NCI-H524 (cell line): ENCODE measurements at regions not wholly inside any gene's neighbourhood (a gene's known extent, or its start where the extent isn't known, plus 50 kb on each side); places are given as distances from the start of the nearest gene placed in this dataset.
"Not testable (repeated sequence)": the region's sequence is repeated elsewhere in the genome, so short reads cannot be mapped to it uniquely, and the experiment has no call there.

Experiments
- DNase-seq, 2 experiments: peaks; one replicate each; lab custom pipeline; 2025; lab: John Stamatoyannopoulos, UW

DNA sequence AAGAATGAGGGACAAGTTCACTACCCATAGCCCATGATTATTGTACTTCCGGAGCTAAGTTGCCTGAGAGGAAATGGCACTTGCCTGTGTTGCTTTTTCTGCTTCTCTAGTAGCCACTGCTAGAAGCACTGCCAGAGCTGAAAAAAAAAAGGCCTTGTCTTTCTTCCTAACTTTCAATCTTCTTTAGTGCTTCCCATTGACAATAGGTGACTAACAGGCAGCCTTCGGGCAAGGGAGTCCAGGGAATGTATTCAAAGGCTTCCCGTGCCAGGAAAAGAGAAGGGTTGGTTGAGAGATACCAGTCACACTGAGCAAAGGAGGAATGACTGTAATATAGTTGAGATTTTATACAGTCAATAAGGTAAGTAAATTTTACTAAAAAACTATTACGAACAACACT is 242.0 kb downstream of the CALCRL start:
- no peak for DNase-seq

DNA sequence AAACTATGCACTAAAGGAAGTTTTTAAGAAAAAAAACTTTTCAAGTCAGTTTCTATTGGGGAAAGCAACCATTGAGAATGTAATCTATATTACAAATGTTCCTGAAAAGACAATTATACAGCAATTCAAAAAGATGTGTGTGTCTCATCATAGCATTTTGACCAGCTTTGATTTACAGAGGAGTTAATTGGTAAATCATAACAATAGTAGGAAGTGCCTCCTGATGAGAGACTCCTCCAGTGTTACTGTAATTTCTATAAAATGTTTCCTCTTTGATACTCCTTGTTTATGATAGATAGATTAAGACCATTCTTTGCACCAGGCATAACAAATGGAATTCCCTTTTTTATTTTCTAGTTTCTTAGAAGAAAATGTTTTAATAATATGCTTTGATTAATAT is 249.9 kb downstream of the CALCRL start:
- no peak for DNase-seq

DNA sequence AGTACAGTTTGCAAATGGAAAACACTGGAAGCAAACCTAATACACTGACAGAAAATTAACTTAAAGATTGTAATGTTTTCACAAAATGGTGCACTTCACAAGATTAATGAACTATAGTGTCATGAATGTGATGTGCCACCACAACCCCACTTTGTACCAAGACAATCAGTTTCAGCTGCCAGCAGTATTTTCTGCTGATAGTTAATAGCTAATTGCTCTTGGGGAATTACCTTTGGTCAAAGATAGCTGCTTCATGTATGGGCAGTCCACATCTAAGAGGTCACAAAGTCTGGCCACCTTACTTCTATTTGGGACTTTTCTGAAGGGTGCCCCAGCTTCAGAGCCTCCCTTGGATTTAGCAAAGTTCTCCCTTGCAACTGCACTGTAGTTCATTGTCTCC is 254.0 kb downstream of the CALCRL start:
- no peak for DNase-seq

DNA sequence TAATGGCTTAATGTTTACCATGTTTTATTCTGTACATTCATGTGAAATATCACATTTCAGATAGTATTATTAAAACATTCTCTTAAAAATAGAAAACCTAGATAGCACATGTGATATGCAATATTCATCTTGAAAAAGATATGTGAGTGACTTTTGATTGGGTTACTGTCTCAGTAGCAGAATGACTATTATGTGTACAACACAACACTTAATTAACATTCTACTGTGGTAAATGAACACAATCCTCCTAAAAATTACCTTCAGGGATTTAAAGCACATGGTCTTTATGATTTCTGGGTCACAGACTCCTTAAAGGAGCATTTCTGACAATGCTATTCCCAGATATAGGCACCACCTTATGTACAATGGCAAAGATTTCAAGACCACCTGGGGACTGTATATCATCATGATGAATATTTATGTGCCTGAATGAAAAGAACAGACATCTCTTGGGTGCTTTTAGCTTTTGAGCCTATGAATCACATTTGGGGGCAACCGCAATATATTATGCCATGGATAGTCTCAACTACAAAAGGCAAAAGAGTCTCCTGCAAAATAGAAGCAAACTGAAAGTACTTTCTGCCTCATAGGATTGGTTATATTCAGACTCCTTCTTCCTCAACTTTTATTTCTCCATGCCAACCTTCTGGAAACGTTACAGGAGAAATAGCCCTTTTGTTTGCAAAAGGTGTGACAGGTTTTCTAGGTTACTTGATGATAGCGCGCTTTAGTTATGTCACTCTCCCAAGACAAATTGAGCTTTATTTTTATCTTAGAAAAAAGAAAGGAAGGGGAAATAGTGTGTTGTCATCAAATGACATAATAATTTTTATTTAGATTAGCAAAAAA is 259.0 kb downstream of the CALCRL start:
- no peak for DNase-seq

DNA sequence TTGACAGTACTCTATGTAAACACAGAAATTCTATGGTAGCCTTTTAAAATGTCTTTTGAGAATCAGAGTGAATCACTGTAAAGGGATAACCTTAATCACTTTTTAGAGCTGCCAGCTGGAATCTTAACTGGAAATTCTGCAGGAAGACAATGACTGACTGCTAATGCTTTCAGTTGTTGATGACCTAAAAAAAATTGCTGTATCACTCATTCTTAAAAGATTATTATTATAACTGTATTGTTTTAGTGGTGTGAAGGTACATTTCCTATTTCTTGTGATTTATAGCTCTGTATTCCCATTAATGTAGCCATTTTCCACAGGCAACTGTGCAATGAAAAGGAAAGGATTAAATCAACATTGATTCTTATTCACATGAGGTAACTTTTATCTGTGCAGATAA is 260.5 kb downstream of the CALCRL start:
- peak in 1 of 2 experiments; percentile 4 for DNase-seq

DNA sequence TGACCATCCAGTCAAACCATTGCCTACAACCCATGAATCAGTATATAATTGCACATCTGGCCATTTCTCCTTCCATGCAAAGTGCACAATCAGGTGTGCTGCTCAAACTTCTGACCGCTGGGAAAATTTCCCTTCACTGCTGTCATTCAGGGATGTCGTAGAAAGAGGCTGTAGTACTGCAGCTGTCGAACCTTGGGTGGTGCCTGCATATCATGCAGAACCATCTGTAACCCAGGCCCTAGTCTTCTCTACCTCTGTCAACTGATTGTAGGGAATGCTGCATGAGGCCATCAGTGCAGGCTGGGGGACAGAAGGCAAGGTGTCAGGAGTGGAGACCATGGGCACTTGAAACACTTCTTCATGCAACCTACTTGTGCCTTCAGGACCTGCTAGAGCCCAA is 267.5 kb downstream of the CALCRL start:
- no peak for DNase-seq

DNA sequence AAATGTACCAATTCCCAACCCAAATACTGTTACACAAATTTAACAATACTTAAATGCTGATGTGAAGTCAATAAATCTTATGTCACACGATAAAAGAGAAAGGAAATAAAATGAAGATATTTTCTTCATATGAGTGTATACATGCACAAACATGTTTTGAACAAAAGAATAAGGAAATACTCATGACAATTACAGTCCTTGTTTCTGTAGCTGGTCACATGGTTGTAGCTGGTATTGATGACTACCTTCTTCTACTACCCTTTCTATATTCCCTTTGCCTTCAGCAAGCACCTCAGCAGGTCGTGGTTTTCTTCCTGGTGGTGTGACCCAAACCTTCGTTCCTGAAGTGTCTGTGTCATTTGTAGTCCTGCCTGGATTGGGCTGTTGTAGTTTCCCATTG is 269.2 kb downstream of the CALCRL start:
- DNase-seq: not testable (repeated sequence)

DNA sequence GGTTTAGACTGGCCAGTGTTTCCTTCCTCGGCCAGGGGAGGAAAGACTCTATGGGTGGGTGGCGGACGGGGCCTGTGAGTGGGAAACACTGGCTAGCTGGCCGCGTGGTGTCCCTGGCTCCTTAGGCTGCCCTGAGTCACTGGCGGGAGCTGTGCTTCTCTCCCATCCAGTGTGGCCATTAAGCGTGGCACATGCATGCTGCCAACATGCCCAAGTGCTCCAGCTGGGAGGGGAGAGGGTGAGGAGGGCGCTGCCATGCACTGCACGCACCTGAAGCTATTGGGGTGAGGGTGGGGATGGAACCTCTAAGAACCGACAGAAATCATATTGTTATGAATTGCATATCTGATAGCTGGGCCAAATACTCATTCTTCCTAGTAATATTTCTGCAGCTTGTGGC is 270.8 kb downstream of the CALCRL start:
- DNase-seq: no peak

DNA sequence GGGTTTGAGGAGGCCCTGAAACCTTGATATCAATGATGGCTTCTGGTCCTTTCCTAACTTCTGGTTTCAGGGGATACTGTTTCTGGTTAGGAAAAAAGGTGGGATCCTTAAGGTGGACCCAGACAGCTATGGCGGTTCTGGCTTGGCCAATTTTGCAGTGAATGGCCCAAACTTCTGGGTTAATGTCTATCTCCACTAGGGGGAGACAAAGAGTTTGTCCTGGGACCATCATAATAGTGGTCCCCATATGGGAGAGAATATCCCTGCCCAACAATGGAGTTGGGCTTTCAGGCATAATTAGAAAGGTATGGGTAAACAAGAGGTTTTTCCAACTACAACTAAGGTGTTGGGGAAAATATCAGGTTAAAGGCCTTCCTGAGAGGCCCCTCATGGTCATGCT is 273.5 kb downstream of the CALCRL start:
- DNase-seq: peak in 1 of 2 experiments; percentile 12

DNA sequence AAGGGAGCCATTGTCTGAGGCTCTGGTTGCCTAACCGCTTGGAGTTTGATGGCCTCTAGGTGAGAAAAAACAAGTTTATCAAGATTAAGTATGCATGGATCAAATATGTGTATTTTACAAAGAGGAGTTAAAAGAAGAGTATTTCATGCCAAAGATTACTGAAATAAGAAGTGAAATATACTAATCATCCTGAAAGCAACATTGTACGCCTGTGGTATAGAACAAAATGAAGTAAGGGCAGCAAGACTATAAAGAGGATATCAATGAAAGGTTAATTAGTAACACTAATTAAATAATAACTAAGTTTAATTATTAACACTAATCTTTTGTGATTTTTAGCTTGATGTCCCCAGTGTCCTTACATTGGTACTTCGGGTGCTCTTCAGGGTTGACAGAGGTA is 276.7 kb downstream of the CALCRL start:
- DNase-seq: no peak

DNA sequence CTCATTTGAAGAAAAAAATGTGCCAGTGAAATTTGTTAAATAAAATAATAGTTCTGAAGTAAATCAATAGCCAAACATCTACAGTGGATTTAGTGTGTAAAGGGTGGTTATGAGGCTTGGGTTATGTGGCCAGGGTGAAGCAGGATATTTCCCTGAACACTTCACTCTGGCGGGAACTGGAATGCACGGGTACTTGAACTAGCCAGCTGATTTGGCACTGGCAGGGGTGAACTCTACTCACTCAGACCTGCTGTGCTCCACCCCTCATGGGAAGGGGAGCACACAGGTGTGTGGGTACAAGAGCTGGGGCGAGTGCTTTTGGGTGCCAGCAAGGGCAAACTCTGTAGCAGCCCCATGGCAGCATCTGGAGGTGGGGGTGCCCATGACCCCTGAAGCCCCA is 278.2 kb downstream of the CALCRL start:
- DNase-seq: no peak

DNA sequence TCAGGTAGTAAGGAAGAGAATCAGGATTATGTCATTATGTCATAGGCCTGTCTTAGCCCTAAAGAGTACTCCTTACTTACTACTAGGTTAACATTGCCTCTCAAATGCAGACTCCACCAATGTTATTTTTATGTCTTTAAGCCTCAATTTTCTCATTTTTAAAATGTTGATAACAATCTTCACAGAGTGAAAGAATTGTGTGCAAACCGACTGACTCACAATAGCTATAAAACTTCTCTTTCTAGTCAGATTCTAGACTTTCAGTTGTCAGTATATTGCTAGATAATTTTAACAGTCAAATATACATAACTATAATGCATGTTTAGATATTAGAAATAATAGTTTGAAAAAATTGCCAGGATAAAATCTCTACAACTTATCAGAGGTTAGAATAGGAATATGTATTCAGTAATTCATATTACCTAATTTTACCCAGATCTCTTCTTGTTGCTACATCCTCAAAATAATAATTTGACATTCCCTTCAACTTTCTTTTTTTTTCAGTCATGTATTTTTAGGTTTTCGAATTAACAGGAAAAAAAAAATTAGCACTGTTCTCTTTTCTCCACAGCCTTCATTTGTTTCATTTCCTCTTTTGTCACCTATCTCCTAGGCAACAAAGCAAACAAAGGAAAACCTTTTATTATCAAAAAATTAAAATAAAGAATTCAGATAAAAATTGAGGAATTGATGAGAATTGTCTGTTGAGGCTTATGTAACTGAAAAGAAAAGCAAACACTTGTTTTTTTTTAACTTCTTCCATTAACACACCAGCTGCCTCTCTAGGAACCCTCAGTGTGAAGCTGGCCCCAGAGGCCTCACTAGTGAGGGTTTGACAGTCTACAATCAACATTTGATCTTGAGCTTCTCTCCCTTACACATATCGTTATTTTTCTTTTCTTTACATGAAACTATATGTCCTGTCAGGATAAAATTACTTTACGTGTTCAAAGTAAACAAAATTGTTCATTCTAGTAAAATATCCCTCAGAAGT is 279.0 kb downstream of the CALCRL start:
- DNase-seq: no peak

DNA sequence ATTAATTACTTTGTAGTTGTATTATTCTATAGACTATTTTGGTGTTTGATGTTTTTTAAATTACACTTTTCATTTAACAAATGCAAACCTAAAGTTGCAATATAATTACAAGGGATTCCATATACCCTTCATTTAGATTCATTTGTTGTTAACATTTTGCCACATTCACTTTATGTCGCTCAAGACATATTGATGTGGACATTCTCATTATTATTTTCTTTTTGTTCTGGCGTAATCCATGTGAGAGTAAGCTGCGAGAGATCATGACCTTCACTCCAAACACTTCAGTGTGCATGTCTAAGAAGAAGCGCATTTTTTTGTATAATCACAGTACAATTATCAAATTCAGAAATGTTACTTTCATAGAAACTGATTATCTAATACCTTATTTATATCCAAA is 280.6 kb downstream of the CALCRL start:
- DNase-seq: no peak

DNA sequence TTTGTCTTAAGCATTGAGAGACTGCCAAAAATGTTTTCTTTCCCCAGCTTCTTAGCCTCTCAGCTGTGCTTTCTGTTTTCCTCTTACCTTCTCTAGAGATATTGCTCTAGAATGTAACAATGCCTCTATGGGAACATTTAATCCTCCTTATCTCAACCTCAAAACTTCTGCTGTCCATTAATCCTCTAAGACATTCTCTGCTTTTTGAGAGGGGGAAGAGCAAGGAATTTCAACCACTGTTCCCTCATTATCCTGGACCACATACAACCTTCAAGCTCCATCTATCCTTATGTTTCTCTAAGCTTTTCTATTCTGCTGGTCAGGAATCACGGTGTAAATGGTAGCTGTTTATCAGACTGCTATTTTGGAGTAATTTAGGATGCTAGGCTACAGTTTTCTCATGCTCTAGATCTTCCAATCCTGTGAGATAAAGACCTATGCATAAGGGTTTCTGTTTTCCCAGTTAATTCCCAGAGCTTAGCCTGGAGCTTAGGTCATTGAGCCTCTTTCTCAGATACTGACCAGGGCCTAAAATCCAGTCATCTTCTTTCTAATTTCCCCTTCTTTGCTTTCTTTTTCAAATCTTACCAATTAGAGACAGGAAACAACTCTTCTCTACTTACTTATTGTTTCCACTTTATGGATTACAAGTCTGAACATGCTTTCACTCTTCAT is 282.0 kb downstream of the CALCRL start:
- DNase-seq: peak in 1 of 2 experiments; percentile 3

DNA sequence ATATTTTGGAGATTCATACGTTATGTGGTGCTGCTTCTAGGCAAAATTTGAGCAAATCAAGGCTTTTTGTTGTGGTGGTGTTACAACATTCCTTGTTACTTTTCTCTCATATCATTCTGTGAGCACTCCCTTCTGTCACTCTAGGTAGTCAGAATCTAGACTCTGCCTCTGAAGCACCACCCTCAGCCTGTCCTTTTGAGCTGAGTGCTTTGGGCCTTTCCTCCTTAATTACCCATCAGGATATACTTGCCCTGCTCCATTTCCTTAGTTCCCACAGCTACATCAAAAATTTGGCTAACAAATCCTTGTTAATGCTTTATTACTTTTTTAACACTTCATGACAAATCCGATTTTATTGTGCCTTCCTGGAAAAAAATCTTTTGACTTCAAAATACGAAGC is 289.6 kb downstream of the CALCRL start:
- DNase-seq: no peak

DNA sequence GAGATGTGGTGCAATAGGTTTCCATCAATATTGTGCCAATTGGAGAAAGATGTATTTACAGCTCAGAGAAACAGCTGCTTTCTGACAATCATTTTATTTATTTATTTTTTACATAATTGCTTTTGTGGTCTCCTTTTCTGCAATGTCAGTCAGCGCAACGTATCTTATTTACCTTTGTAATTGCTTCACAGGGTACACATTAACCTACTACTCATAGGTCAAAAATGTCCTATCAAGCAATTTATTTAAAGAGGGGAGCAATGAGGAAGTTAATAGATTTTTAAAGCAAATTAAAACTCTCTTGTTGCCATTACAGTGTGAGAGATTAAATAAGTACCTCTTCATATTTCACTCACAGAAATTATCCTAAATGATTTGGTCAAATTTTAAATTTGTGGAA is 291.0 kb downstream of the CALCRL start:
- DNase-seq: no peak

DNA sequence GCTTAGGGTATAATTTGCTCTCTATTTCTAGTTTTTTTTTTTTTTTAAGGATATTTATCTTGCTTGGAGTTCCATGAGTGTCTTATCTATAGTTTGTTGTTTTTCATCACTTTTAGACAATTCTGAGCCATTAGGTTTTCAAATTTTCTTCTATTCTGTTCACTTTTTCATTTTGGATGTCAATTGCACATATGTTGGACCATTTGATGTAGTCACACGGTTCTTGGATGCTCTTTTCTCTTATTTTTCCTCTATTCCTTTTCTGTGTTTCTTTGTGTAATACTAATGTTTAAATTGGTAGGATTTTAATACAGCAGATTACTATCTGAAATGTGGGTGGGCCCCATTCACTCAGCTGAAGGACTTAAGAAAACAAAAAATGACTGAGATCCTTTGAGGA is 292.6 kb downstream of the CALCRL start:
- no peak for DNase-seq

DNA sequence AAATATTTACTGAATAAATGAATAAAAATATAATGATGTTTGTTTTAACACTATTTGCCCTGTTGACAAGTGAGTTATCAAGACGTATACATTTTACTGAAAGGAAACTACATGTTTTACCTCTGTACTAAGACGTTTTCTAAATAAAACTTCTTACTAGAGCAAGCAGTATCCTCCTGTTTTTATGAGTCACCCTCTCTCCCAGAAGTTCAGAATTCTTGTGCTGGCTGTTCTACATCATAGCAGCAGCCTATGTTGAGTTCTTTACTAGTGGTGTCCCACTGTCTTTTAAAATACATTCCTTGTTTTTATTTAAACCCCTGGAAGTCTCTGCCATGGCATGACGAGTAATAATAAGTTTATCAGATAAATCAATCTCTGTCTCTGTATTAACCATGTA is 297.4 kb downstream of the CALCRL start:
- DNase-seq: no peak

DNA sequence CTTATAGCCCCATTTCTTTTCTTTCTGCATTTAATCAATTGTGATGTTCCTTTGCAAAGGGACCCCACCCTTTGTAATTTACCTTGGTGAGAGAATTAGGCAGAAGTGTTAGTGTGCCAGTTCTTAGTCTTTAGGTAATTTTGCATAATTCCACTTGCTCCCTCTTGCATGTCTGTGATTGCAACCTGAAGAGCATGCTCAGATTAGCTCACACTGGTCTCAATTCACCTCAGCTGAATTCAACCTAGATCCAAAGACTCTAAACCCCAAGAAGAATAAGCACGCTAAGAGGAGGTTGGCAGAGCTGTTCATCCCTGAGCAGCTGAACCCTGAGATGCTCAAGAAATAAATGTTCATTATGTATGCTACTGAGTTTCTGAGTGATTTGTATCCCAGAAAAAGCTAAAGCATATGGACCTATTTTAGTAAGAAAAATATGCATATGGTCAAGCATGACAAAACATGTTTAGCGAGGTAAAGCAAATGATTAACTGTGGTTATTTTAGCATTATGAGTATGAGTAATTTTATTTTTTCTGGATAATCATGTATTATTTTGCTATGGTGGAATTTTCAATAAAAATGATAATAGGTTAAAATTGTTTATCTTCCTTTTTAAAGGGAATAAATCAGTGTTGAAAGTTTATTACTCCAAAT is 299.2 kb upstream of the ZSWIM2 start:
- peak in 1 of 2 experiments; percentile 15 for DNase-seq

DNA sequence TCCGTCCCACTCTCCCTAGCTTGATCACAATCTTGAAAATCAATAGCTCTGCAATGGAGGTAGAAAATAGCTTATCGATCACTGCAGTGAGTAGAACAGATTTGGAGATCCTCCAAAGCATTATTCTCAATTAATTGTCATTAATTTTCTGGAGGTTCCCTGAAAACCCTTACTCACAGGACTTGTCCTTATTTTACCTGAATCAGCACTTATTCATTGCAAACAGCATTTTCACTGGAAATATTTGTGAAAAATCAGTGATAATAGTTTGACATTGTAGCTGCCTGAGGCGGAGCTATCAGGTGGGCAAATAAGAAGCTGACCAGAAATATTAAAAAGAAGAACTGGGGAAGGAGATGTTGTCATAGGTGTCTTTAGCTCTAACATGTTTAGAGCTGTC is 294.6 kb upstream of the ZSWIM2 start:
- DNase-seq: no peak

DNA sequence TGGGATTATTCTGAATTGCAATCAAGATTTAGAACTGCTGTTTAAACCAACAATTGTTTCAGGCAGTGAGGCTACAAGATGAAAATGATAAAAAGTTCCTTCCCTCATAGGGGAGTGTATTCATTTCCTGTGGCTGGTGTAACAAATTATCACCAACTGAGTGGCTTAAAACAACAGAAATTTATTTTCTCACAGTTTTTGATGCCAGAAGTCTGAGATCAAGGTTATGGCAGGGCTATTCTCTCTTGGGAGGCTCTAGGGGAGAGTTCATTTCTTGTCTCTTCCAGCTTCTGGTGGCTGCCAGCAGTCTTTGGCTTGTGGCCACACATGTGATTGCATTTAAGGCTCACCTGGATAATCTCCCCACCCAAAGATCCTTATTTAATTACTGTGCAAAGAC is 290.5 kb upstream of the ZSWIM2 start:
- no peak for DNase-seq

DNA sequence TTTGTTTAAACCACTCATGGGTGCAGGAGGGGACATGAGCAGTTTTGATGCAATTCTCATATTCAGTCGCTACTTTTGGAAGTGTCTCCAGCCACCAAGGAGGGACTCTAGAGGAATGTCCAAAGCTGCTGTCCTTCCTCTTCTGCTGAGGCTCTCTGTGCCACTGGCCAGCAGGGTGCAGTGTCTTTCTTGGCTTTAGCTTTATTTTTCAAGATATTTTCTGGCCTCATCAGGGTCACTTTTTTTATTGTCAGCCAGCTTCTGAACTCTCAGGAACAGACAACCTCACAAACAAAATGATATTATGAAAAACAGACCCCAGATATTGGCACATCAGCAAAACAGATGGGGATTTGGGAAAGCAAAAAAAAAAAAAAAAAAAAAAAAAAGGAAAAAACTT is 289.3 kb upstream of the ZSWIM2 start:
- DNase-seq: peak in 1 of 2 experiments; percentile 19
